ENCODE measurements at regions not wholly inside any gene's neighbourhood (a gene's known extent, or its start where the extent isn't known, plus 50 kb on each side); places are given as distances from the start of the nearest gene placed in this dataset.

- no peaks in the 10 kb centered on the region for H3K4me1 ChIP-seq
- no peaks in the 10 kb centered on the region for H3K36me3 ChIP-seq
- H3K9me3 ChIP-seq, result no peaks in the 10 kb centered on the region
- TF ChIP-seq, protein P1, sequence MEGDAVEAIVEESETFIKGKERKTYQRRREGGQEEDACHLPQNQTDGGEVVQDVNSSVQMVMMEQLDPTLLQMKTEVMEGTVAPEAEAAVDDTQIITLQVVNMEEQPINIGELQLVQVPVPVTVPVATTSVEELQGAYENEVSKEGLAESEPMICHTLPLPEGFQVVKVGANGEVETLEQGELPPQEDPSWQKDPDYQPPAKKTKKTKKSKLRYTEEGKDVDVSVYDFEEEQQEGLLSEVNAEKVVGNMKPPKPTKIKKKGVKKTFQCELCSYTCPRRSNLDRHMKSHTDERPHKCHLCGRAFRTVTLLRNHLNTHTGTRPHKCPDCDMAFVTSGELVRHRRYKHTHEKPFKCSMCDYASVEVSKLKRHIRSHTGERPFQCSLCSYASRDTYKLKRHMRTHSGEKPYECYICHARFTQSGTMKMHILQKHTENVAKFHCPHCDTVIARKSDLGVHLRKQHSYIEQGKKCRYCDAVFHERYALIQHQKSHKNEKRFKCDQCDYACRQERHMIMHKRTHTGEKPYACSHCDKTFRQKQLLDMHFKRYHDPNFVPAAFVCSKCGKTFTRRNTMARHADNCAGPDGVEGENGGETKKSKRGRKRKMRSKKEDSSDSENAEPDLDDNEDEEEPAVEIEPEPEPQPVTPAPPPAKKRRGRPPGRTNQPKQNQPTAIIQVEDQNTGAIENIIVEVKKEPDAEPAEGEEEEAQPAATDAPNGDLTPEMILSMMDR (IDR thresholded peaks at IDR 0.05 in 8 of 11, conservative IDR thresholded peaks at IDR 0.05 in 3 of 11), result no peak
- TF ChIP-seq POLR2A (IDR thresholded peaks at IDR 0.05), result no peak
- no peak for TF ChIP-seq POLR2AphosphoS5 (IDR thresholded peaks at IDR 0.05)
- 48 to 82% (median 54%) methylated on average over 1 of the region's 1 CpG for WGBS, 5 donors
- H3K4me3 ChIP-seq, result no peak overlapping the region
- no peak for DNase-seq
- no peak overlapping the region for H3K27ac ChIP-seq
- no peaks in the 10 kb centered on the region for H3K27me3 ChIP-seq (replicated peaks in 1 of 7)
- intact Hi-C loops (cut with DNase I; ENCODE audit: low total_unique reads), result no loop called here
These were observed 1181.4 kb upstream of the TENM3 start for GRCh38 chr4:181061787-181062186.

DNA sequence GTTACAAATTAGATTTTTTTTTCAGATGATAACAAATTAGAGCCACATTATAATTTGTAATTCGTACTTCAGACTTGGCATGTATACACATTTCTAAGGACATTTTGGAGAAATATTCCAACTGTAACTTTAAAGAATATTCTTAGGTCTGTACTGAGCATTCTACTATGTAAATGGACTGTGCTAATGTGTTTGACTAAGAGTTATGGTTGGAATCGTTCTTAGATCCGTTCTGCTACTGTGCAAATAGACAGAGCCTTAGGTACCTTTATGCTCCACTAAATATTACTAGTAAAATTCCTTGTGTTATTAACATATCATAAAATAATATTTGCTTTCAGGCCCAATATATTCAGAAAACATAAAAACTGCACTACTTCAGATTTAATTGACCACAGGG is 1180.0 kb upstream of the TENM3 start:
- WGBS, 5 donors, result 67 to 82% (median 75%) methylated on average over 3 of the region's 3 CpGs
- H3K9me3 ChIP-seq, result peaks cover 0 to 2% (median 0%) of the 10 kb centered on the region in 8 donors
- intact Hi-C loops (cut with DNase I; ENCODE audit: low total_unique reads), result no loop called here
- H3K27ac ChIP-seq, result no peak overlapping the region
- no peak overlapping the region for H3K4me3 ChIP-seq
- no peak for DNase-seq
- no peaks in the 10 kb centered on the region for H3K4me1 ChIP-seq
- TF ChIP-seq POLR2AphosphoS5 (IDR thresholded peaks at IDR 0.05) (no peak), POLR2A (IDR thresholded peaks at IDR 0.05) (no peak)
- TF ChIP-seq, protein P1 (IDR thresholded peaks at IDR 0.05 in 8 of 11, conservative IDR thresholded peaks at IDR 0.05 in 3 of 11), result no peak
- no peaks in the 10 kb centered on the region for H3K27me3 ChIP-seq (replicated peaks in 1 of 7)
- H3K36me3 ChIP-seq, result no peaks in the 10 kb centered on the region

- TF ChIP-seq POLR2A (IDR thresholded peaks at IDR 0.05), result no peak
- TF ChIP-seq, protein P1 (IDR thresholded peaks at IDR 0.05 in 8 of 11, conservative IDR thresholded peaks at IDR 0.05 in 3 of 11), result no peak
- intact Hi-C loops (cut with DNase I; ENCODE audit: low total_unique reads), result no loop called here
- Histone ChIP-seq H3K27me3 (replicated peaks in 1 of 7) (no peaks in the 10 kb centered on the region), H3K4me1 (no peaks in the 10 kb centered on the region), H3K4me3 (no peak overlapping the region), H3K9me3 (peaks cover 0 to 16% (median 9%) of the 10 kb centered on the region in 8 donors), H3K27ac (no peak overlapping the region), H3K36me3 (no peaks in the 10 kb centered on the region)
- DNase-seq, result no peak
These were observed 1165.9 kb upstream of the TENM3 start for GRCh38 chr4:181077341-181077740.

- H3K36me3 ChIP-seq, result no peaks in the 10 kb centered on the region
These were observed 1165.0 kb upstream of the TENM3 start for GRCh38 chr4:181078196-181078595.

More at GRCh38 chr4:181078196-181078595, 1165.0 kb upstream of the TENM3 start:
- TF ChIP-seq POLR2A (IDR thresholded peaks at IDR 0.05) (no peak), POLR2AphosphoS5 (IDR thresholded peaks at IDR 0.05) (no peak)
- TF ChIP-seq, protein P1 (IDR thresholded peaks at IDR 0.05 in 8 of 11, conservative IDR thresholded peaks at IDR 0.05 in 3 of 11), result no peak
- WGBS, 5 donors, result 31 to 71% (median 54%) methylated on average over 1 of the region's 1 CpG
- intact Hi-C loops (cut with DNase I; ENCODE audit: low total_unique reads), result no loop called here
- H3K4me1 ChIP-seq, result no peaks in the 10 kb centered on the region
- H3K27me3 ChIP-seq (replicated peaks in 1 of 7), result no peaks in the 10 kb centered on the region
- H3K4me3 ChIP-seq, result no peak overlapping the region
- no peak overlapping the region for H3K27ac ChIP-seq
- peaks cover 0 to 16% (median 9%) of the 10 kb centered on the region in 8 donors for H3K9me3 ChIP-seq
- no peak for DNase-seq
